WI38 (cell line): ENCODE measurements at regions not wholly inside any gene's neighbourhood (a gene's known extent, or its start where the extent isn't known, plus 50 kb on each side); places are given as distances from the start of the nearest gene placed in this dataset.
"Not testable (repeated sequence)": the region's sequence is repeated elsewhere in the genome, so short reads cannot be mapped to it uniquely, and the experiment has no call there.

Experiments
- H3K4me3 ChIP-seq: 2 replicates; pipeline ENCODE4 v1.5.1; 2011; ENCODE audit warnings: low read depth, mild to moderate bottlenecking, control low read depth, low read length
- CTCF ChIP-seq: IDR thresholded peaks from 2 replicates; pipeline ENCODE4 v1.5.1; 2012; ENCODE audit warnings: low read depth, mild to moderate bottlenecking, control low read depth, low read length

DNA sequence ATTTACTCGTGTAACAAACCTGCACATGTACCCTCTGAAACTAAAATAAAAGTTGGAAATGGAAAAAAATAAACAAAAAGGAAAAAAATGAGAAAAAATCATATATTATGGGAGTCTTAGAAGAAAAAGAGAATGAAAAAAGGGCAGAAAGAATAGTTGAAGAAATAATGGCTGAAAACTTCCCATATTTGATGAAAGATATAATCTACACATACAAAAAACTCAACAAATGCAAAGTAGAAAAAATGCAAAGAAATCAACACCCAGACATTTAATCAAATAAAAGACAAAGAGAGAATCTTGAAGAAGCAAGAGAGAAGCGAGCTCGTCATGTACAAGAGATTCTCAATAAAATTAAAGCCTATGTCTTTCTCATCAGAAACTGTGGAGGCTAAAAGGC lies 73.8 kb downstream of the SLC25A46 start:
- H3K4me3 ChIP-seq, result no peak overlapping the region
- no peak for TF ChIP-seq CTCF

GRCh38 chr5:110815916-110816605 lies 77.3 kb downstream of the SLC25A46 start:
- no peak overlapping the region for H3K4me3 ChIP-seq
- no peak for TF ChIP-seq CTCF

GRCh38 chr5:110817459-110817858 lies 78.7 kb downstream of the SLC25A46 start:
- H3K4me3 ChIP-seq, result no peak overlapping the region
- TF ChIP-seq CTCF, result no peak

GRCh38 chr5:110823571-110823970 lies 84.8 kb downstream of the SLC25A46 start:
- TF ChIP-seq CTCF, result no peak
- H3K4me3 ChIP-seq, result no peak overlapping the region

- no peak for TF ChIP-seq CTCF
- no peak overlapping the region for H3K4me3 ChIP-seq
These were observed 86.2 kb downstream of the SLC25A46 start for GRCh38 chr5:110824936-110825441.

DNA sequence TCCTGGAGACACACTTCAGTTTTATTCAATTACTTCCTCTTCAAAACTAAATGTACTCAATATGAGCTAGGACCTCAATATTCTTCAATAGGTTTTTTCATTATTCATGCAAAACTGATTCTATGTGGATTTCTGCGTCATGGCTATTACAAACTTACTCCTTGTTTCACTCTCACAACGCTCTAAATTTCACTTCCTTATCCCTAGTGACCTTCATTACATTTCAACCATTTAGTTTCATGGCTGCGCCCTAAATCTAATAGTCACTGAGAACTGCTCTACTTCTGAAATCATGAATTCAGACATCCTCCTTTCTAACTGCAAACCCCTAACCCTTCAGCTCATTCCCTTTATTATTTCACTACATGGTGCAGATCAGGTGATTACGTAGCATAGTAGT lies 93.9 kb downstream of the SLC25A46 start:
- TF ChIP-seq CTCF, result no peak
- H3K4me3 ChIP-seq, result no peak overlapping the region

GRCh38 chr5:110834933-110835332 lies 96.1 kb downstream of the SLC25A46 start:
- H3K4me3 ChIP-seq, result not testable (repeated sequence)

GRCh38 chr5:110836851-110837250 lies 98.0 kb downstream of the SLC25A46 start:
- no peak for TF ChIP-seq CTCF
- H3K4me3 ChIP-seq, result no peak overlapping the region

DNA sequence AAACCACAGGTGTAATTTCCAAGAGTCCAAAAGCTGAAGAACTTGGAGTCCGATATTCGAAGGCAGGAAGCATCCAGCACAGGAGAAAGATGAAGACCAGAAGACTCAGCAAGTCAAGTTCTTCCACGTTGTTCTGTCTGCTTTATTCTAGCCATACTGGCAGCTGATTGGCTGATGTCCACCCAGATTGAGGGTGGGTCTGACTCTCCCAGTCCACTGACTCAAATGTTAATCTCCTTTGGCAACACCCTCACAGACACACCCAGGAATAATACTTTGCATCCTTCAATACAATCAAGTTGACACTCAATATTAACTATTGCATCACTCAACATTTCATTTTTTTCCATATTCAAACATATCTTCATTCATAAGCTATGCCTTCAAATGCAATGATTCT lies 99.5 kb downstream of the SLC25A46 start:
- not testable (repeated sequence) for H3K4me3 ChIP-seq
